ENCODE measurements at regions not wholly inside any gene's neighbourhood (a gene's known extent, or its start where the extent isn't known, plus 50 kb on each side); places are given as distances from the start of the nearest gene placed in this dataset.

GRCh38 chr14:94884616-94885230 is 114.8 kb upstream of the GSC start:
- no peaks in the 10 kb centered on the region for H3K36me3 Mint-ChIP-seq (ENCODE audit: low read depth)

GRCh38 chr14:94882401-94882800 is 112.5 kb upstream of the GSC start:
- CTCF ChIA-PET, result no interaction called here

More at GRCh38 chr14:94884616-94885230, 114.8 kb upstream of the GSC start:
- Mint-ChIP-seq H3K9me3 (no peaks in the 10 kb centered on the region), H3K27me3 (peaks cover 14% of the 10 kb centered on the region), H3K4me1 (ENCODE audit: low read depth) (no peaks in the 10 kb centered on the region), H3K27ac (no peak overlapping the region), H3K4me3 (no peak overlapping the region)
- no peak for DNase-seq
- POLR2A ChIA-PET, result no interaction called here
- intact Hi-C loops (cut with DNase I, micrococcal nuclease), result no loop called here
- Histone ChIP-seq H3K36me3 (ENCODE audit: insufficient read depth, low read length) (no peaks in the 10 kb centered on the region), H3K4me3 (ENCODE audit: low read length) (no peak overlapping the region), H3K9me3 (ENCODE audit: control insufficient read depth in 1 of 2, insufficient read depth in 1 of 2, low read length in 2 of 2) (peaks cover 0 to 20% of the 10 kb centered on the region in 2 experiments), H3K27ac (ENCODE audit: low read depth in 1 of 2, low read length in 2 of 2) (no peak overlapping the region), H3K27me3 (ENCODE audit: control insufficient read depth in 1 of 2, insufficient read depth in 2 of 2, low read length in 2 of 2) (peaks cover 0 to 4% of the 10 kb centered on the region in 2 experiments), H3K4me1 (ENCODE audit: insufficient read depth, low read length) (no peaks in the 10 kb centered on the region)
- CTCF ChIA-PET, result no interaction called here
- no peak for TF ChIP-seq CTCF (IDR thresholded peaks at IDR 0.05)
- no peak for ATAC-seq (ENCODE audit: poor library complexity)

GRCh38 chr14:94880876-94881275 is 111.0 kb upstream of the GSC start:
- no peaks in the 10 kb centered on the region for H3K36me3 Mint-ChIP-seq (ENCODE audit: low read depth)
- intact Hi-C loops (cut with DNase I, micrococcal nuclease), result no loop called here
- no peaks in the 10 kb centered on the region for H3K4me1 Mint-ChIP-seq (ENCODE audit: low read depth)
- Histone ChIP-seq H3K9me3 (ENCODE audit: control insufficient read depth in 1 of 2, insufficient read depth in 1 of 2, low read length in 2 of 2) (peaks cover 0 to 12% of the 10 kb centered on the region in 2 experiments), H3K4me3 (ENCODE audit: low read length) (no peak overlapping the region), H3K4me1 (ENCODE audit: insufficient read depth, low read length) (no peaks in the 10 kb centered on the region), H3K27me3 (ENCODE audit: control insufficient read depth in 1 of 2, insufficient read depth in 2 of 2, low read length in 2 of 2) (peaks cover 0 to 9% of the 10 kb centered on the region in 2 experiments), H3K27ac (ENCODE audit: low read depth in 1 of 2, low read length in 2 of 2) (no peak overlapping the region), H3K36me3 (ENCODE audit: insufficient read depth, low read length) (no peaks in the 10 kb centered on the region)
- no peak for DNase-seq
- ATAC-seq (ENCODE audit: poor library complexity), result no peak
- H3K4me3 Mint-ChIP-seq, result no peak overlapping the region
- POLR2A ChIA-PET, result no interaction called here
- no peak overlapping the region for H3K27ac Mint-ChIP-seq
- no peaks in the 10 kb centered on the region for H3K9me3 Mint-ChIP-seq
- TF ChIP-seq CTCF (IDR thresholded peaks at IDR 0.05), result no peak
- H3K27me3 Mint-ChIP-seq, result peaks cover 38% of the 10 kb centered on the region
- CTCF ChIA-PET, result no interaction called here

More at GRCh38 chr14:94882401-94882800, 112.5 kb upstream of the GSC start:
- Histone ChIP-seq H3K27ac (ENCODE audit: low read depth in 1 of 2, low read length in 2 of 2) (no peak overlapping the region), H3K4me3 (ENCODE audit: low read length) (no peak overlapping the region), H3K27me3 (ENCODE audit: control insufficient read depth in 1 of 2, insufficient read depth in 2 of 2, low read length in 2 of 2) (peaks cover 0 to 6% of the 10 kb centered on the region in 2 experiments), H3K4me1 (ENCODE audit: insufficient read depth, low read length) (no peaks in the 10 kb centered on the region), H3K9me3 (ENCODE audit: control insufficient read depth in 1 of 2, insufficient read depth in 1 of 2, low read length in 2 of 2) (peaks cover 0 to 12% of the 10 kb centered on the region in 2 experiments), H3K36me3 (ENCODE audit: insufficient read depth, low read length) (no peaks in the 10 kb centered on the region)
- TF ChIP-seq CTCF (IDR thresholded peaks at IDR 0.05), result no peak
- no peaks in the 10 kb centered on the region for H3K4me1 Mint-ChIP-seq (ENCODE audit: low read depth)
- no peaks in the 10 kb centered on the region for H3K9me3 Mint-ChIP-seq
- POLR2A ChIA-PET, result no interaction called here
- H3K27ac Mint-ChIP-seq, result no peak overlapping the region
- H3K36me3 Mint-ChIP-seq (ENCODE audit: low read depth), result no peaks in the 10 kb centered on the region
- no peak overlapping the region for H3K4me3 Mint-ChIP-seq
- H3K27me3 Mint-ChIP-seq, result peaks cover 23% of the 10 kb centered on the region
- no peak for ATAC-seq (ENCODE audit: poor library complexity)
- intact Hi-C loops (cut with DNase I, micrococcal nuclease), result no loop called here
- no peak for DNase-seq
